ENCODE measurements at regions not wholly inside any gene's neighbourhood (a gene's known extent, or its start where the extent isn't known, plus 50 kb on each side); places are given as distances from the start of the nearest gene placed in this dataset.

GRCh38 chr18:48460929-48461583, 51.9 kb upstream of the ZBTB7C start:
- POLR2A ChIA-PET, result no interaction called here
- Mint-ChIP-seq H3K9me3 (no peaks in the 10 kb centered on the region), H3K36me3 (ENCODE audit: low read depth) (no peaks in the 10 kb centered on the region), H3K4me1 (no peaks in the 10 kb centered on the region), H3K27ac (no peak overlapping the region), H3K27me3 (peaks cover 21% of the 10 kb centered on the region), H3K4me3 (no peak overlapping the region)
- intact Hi-C loops (cut with micrococcal nuclease), result no loop called here
- DNase-seq (no peak), ATAC-seq (ENCODE audit: low read depth) (no peak)
- CTCF ChIA-PET, result no interaction called here
- no peak for TF ChIP-seq CTCF (IDR thresholded peaks at IDR 0.05)

- Mint-ChIP-seq H3K27me3 (peaks cover 27% of the 10 kb centered on the region), H3K9me3 (no peaks in the 10 kb centered on the region), H3K36me3 (ENCODE audit: low read depth) (no peaks in the 10 kb centered on the region), H3K27ac (no peak overlapping the region), H3K4me1 (no peaks in the 10 kb centered on the region), H3K4me3 (no peak overlapping the region)
- intact Hi-C loops (cut with micrococcal nuclease), result no loop called here
- TF ChIP-seq CTCF (IDR thresholded peaks at IDR 0.05), result no peak
- ATAC-seq (ENCODE audit: low read depth), result no peak
- ChIA-PET CTCF (interaction anchor here (1.1 kb wide), 1 partner anchor 14 kb away, joined by 3 read pairs; no protein-coding TSS in a partner anchor), POLR2A (no interaction called here)
- no peak for DNase-seq
Observed at GRCh38 chr18:48459465-48459864, 50.3 kb upstream of the ZBTB7C start.

DNA sequence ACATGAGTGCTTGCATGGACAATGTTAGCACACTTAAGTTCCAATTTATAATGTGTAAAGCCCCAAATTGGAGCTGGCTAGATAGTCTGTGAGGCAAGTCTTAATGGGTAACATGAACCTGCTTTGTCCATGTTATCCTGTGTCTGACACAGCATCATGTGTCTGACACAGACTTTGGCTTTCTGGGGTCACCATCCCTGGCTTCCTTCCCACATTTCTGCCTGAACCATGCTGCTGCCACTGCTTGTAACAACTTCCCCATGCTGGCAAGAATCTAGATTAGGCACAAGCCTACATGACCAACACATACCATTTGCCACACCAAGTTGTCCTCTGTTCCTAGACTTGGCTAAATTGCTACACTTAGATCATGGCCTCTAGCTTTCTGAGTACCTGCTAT, 49.8 kb upstream of the ZBTB7C start:
- H3K36me3 Mint-ChIP-seq (ENCODE audit: low read depth), result no peaks in the 10 kb centered on the region
- POLR2A ChIA-PET, result no interaction called here
- no peak overlapping the region for H3K27ac Mint-ChIP-seq
- CTCF ChIA-PET, result interaction anchor here (1.1 kb wide), 1 partner anchor 14 kb away, joined by 3 read pairs; no protein-coding TSS in a partner anchor
- H3K4me3 Mint-ChIP-seq, result no peak overlapping the region
- no peak for DNase-seq
- intact Hi-C loops (cut with micrococcal nuclease), result no loop called here
- no peak for TF ChIP-seq CTCF (IDR thresholded peaks at IDR 0.05)
- ATAC-seq (ENCODE audit: low read depth), result no peak
- H3K9me3 Mint-ChIP-seq, result no peaks in the 10 kb centered on the region
- peaks cover 27% of the 10 kb centered on the region for H3K27me3 Mint-ChIP-seq
- H3K4me1 Mint-ChIP-seq, result no peaks in the 10 kb centered on the region
